ENCODE measurements at regions not wholly inside any gene's neighbourhood (a gene's known extent, or its start where the extent isn't known, plus 50 kb on each side); places are given as distances from the start of the nearest gene placed in this dataset.

- no peaks in the 10 kb centered on the region for H3K36me3 ChIP-seq (ENCODE audit: insufficient read depth, low read length)
- H3K9me3 ChIP-seq (ENCODE audit: insufficient read depth, low read length, severe bottlenecking) = no peaks in the 10 kb centered on the region
- no peak overlapping the region for H2AFZ ChIP-seq (ENCODE audit: low read depth, low read length)
- no peak overlapping the region for H3K27ac ChIP-seq (ENCODE audit: low read length)
- no peaks in the 10 kb centered on the region for H4K20me1 ChIP-seq (ENCODE audit: insufficient read depth, low read length)
- H3K27me3 ChIP-seq (ENCODE audit: insufficient read depth, low read length, poor library complexity) = no peaks in the 10 kb centered on the region
- no peak overlapping the region for H3K4me2 ChIP-seq (ENCODE audit: insufficient read depth, low read length)
- no peaks in the 10 kb centered on the region for H3K79me2 ChIP-seq (ENCODE audit: insufficient read depth, low read length)
- TF ChIP-seq EZH2 (IDR thresholded peaks at IDR 0.05; ENCODE audit: borderline replicate concordance, low read depth, low read length, severe bottlenecking) = no peak
- TF ChIP-seq, protein P1, sequence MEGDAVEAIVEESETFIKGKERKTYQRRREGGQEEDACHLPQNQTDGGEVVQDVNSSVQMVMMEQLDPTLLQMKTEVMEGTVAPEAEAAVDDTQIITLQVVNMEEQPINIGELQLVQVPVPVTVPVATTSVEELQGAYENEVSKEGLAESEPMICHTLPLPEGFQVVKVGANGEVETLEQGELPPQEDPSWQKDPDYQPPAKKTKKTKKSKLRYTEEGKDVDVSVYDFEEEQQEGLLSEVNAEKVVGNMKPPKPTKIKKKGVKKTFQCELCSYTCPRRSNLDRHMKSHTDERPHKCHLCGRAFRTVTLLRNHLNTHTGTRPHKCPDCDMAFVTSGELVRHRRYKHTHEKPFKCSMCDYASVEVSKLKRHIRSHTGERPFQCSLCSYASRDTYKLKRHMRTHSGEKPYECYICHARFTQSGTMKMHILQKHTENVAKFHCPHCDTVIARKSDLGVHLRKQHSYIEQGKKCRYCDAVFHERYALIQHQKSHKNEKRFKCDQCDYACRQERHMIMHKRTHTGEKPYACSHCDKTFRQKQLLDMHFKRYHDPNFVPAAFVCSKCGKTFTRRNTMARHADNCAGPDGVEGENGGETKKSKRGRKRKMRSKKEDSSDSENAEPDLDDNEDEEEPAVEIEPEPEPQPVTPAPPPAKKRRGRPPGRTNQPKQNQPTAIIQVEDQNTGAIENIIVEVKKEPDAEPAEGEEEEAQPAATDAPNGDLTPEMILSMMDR (IDR thresholded peaks at IDR 0.05; ENCODE audit: borderline replicate concordance, extremely low read depth, low read length, poor library complexity, severe bottlenecking) = no peak
- ATAC-seq (ENCODE audit: insufficient read depth, low read depth) = no peak
- H3K4me3 ChIP-seq (ENCODE audit: low read depth in 1 of 2, low read length in 2 of 2) = no peak overlapping the region
- no peaks in the 10 kb centered on the region for H3K4me1 ChIP-seq (ENCODE audit: insufficient read depth, low read length)
- H3K9ac ChIP-seq (ENCODE audit: low read depth, low read length) = no peak overlapping the region
- DNase-seq = no peak
These were observed 158.7 kb upstream of the ATP6AP2 start for GRCh38 chrX:40422021-40422420.

DNA sequence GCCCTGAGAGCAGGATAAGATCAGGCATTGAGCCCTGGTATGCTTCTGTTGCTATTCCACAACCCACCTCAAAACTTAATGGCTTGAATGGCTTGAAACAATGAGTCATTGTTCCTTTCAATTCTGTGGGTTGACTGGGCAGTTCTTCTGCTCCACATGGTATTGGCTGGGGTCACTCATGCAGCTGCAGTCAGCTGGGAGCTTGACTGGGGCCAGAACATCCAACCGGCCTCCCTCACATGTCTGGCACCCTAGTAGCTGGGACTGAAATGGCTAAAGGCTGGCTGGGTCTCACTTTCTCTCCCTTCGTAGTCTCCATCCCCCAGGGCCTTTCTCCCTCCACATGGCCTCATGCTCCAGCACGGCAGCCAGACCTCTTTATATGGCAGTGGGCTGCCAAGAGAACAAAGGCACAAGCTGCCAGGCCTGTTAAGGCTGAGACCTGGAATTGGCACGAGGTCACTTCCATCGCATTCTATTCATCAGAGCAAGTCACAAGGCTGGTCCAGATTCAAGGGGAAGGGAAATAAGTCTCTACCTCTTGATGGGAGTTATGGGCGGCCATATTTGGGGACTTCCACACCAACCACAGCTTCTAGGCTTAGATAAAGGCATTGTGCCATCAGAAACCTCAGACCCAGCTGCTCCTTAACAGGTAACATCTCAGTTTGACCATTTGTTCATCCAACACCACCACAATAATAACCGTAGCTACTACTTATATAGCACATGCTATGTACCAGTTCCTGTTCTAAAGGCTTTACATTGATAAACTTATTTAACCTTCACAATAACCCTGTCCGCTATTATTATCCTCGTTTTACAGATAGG is 159.7 kb upstream of the ATP6AP2 start:
- TF ChIP-seq, protein P1 (IDR thresholded peaks at IDR 0.05; ENCODE audit: borderline replicate concordance, extremely low read depth, low read length, poor library complexity, severe bottlenecking) = no peak
- TF ChIP-seq EZH2 (IDR thresholded peaks at IDR 0.05; ENCODE audit: borderline replicate concordance, low read depth, low read length, severe bottlenecking) = no peak
- H3K4me3 ChIP-seq (ENCODE audit: low read depth in 1 of 2, low read length in 2 of 2) = no peak overlapping the region
- no peaks in the 10 kb centered on the region for H3K4me1 ChIP-seq (ENCODE audit: insufficient read depth, low read length)
- no peaks in the 10 kb centered on the region for H3K36me3 ChIP-seq (ENCODE audit: insufficient read depth, low read length)
- no peak overlapping the region for H3K4me2 ChIP-seq (ENCODE audit: insufficient read depth, low read length)
- no peak overlapping the region for H3K9ac ChIP-seq (ENCODE audit: low read depth, low read length)
- no peak overlapping the region for H2AFZ ChIP-seq (ENCODE audit: low read depth, low read length)
- no peak overlapping the region for H3K27ac ChIP-seq (ENCODE audit: low read length)
- H3K79me2 ChIP-seq (ENCODE audit: insufficient read depth, low read length) = no peaks in the 10 kb centered on the region
- ATAC-seq (ENCODE audit: insufficient read depth, low read depth) (no peak), DNase-seq (no peak)
- no peaks in the 10 kb centered on the region for H3K27me3 ChIP-seq (ENCODE audit: insufficient read depth, low read length, poor library complexity)
- H4K20me1 ChIP-seq (ENCODE audit: insufficient read depth, low read length) = no peaks in the 10 kb centered on the region
- H3K9me3 ChIP-seq (ENCODE audit: insufficient read depth, low read length, severe bottlenecking) = no peaks in the 10 kb centered on the region

- DNase-seq (peak; percentile 8), ATAC-seq (ENCODE audit: insufficient read depth, low read depth) (peak; percentile 75)
- H3K27ac ChIP-seq (ENCODE audit: low read length) = no peak overlapping the region
- H2AFZ ChIP-seq (ENCODE audit: low read depth, low read length) = no peak overlapping the region
- H3K4me3 ChIP-seq (ENCODE audit: low read depth in 1 of 2, low read length in 2 of 2) = no peak overlapping the region
- no peaks in the 10 kb centered on the region for H3K9me3 ChIP-seq (ENCODE audit: insufficient read depth, low read length, severe bottlenecking)
- H3K9ac ChIP-seq (ENCODE audit: low read depth, low read length) = no peak overlapping the region
- H4K20me1 ChIP-seq (ENCODE audit: insufficient read depth, low read length) = no peaks in the 10 kb centered on the region
- H3K79me2 ChIP-seq (ENCODE audit: insufficient read depth, low read length) = no peaks in the 10 kb centered on the region
- no peaks in the 10 kb centered on the region for H3K4me1 ChIP-seq (ENCODE audit: insufficient read depth, low read length)
- TF ChIP-seq, protein P1 (IDR thresholded peaks at IDR 0.05; ENCODE audit: borderline replicate concordance, extremely low read depth, low read length, poor library complexity, severe bottlenecking) = no peak
- TF ChIP-seq EZH2 (IDR thresholded peaks at IDR 0.05; ENCODE audit: borderline replicate concordance, low read depth, low read length, severe bottlenecking) = no peak
- no peaks in the 10 kb centered on the region for H3K36me3 ChIP-seq (ENCODE audit: insufficient read depth, low read length)
- no peak overlapping the region for H3K4me2 ChIP-seq (ENCODE audit: insufficient read depth, low read length)
- H3K27me3 ChIP-seq (ENCODE audit: insufficient read depth, low read length, poor library complexity) = no peaks in the 10 kb centered on the region
These were observed 162.0 kb upstream of the ATP6AP2 start for GRCh38 chrX:40418813-40419195.
